ENCODE measurements at regions not wholly inside any gene's neighbourhood (a gene's known extent, or its start where the extent isn't known, plus 50 kb on each side); places are given as distances from the start of the nearest gene placed in this dataset.
A peak's percentile ranks its signal among the peaks of the same experiment; 100 is the strongest.

- no peak for TF ChIP-seq PTBP1 (IDR thresholded peaks at IDR 0.05; ENCODE audit: low read depth, low read length, poor library complexity, severe bottlenecking)
- no peak for TF ChIP-seq SMARCC2 (IDR thresholded peaks at IDR 0.05)
- no peak; the same call in 1 of the 2 replicates for TF ChIP-seq THAP9 (CRISPR knock-in tag; IDR thresholded peaks at IDR 0.05; ENCODE audit: borderline replicate concordance)
- TF ChIP-seq SP5 (CRISPR knock-in tag; IDR thresholded peaks at IDR 0.05; ENCODE audit: borderline replicate concordance, low read depth), result peak; percentile 81
- no peak for TF ChIP-seq ZNF598 (CRISPR knock-in tag; IDR thresholded peaks at IDR 0.05; ENCODE audit: borderline replicate concordance)
- TF ChIP-seq TCF7L2 (IDR thresholded peaks at IDR 0.05; ENCODE audit: low read depth, low read length), result no peak
- TF ChIP-seq, protein P1, sequence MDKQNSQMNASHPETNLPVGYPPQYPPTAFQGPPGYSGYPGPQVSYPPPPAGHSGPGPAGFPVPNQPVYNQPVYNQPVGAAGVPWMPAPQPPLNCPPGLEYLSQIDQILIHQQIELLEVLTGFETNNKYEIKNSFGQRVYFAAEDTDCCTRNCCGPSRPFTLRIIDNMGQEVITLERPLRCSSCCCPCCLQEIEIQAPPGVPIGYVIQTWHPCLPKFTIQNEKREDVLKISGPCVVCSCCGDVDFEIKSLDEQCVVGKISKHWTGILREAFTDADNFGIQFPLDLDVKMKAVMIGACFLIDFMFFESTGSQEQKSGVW (CRISPR knock-in tag; IDR thresholded peaks at IDR 0.05; ENCODE audit: borderline replicate concordance), result no peak
- TF ChIP-seq, protein P2, sequence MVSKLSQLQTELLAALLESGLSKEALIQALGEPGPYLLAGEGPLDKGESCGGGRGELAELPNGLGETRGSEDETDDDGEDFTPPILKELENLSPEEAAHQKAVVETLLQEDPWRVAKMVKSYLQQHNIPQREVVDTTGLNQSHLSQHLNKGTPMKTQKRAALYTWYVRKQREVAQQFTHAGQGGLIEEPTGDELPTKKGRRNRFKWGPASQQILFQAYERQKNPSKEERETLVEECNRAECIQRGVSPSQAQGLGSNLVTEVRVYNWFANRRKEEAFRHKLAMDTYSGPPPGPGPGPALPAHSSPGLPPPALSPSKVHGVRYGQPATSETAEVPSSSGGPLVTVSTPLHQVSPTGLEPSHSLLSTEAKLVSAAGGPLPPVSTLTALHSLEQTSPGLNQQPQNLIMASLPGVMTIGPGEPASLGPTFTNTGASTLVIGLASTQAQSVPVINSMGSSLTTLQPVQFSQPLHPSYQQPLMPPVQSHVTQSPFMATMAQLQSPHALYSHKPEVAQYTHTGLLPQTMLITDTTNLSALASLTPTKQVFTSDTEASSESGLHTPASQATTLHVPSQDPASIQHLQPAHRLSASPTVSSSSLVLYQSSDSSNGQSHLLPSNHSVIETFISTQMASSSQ (IDR thresholded peaks at IDR 0.05; ENCODE audit: low read depth), result no peak
- TF ChIP-seq, protein P2 (CRISPR knock-in tag; IDR thresholded peaks at IDR 0.05; ENCODE audit: borderline replicate concordance), result peak; percentile 48; the same call in 1 of the 2 replicates
- no peak for TF ChIP-seq SRSF4 (IDR thresholded peaks at IDR 0.05; ENCODE audit: low read depth, low read length, poor library complexity, severe bottlenecking)
- TF ChIP-seq MED1 (CRISPR knock-in tag; IDR thresholded peaks at IDR 0.05), result peak; percentile 83
- TF ChIP-seq, protein P3, sequence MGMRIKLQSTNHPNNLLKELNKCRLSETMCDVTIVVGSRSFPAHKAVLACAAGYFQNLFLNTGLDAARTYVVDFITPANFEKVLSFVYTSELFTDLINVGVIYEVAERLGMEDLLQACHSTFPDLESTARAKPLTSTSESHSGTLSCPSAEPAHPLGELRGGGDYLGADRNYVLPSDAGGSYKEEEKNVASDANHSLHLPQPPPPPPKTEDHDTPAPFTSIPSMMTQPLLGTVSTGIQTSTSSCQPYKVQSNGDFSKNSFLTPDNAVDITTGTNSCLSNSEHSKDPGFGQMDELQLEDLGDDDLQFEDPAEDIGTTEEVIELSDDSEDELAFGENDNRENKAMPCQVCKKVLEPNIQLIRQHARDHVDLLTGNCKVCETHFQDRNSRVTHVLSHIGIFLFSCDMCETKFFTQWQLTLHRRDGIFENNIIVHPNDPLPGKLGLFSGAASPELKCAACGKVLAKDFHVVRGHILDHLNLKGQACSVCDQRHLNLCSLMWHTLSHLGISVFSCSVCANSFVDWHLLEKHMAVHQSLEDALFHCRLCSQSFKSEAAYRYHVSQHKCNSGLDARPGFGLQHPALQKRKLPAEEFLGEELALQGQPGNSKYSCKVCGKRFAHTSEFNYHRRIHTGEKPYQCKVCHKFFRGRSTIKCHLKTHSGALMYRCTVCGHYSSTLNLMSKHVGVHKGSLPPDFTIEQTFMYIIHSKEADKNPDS (CRISPR knock-in tag; IDR thresholded peaks at IDR 0.05), result no peak
- TF ChIP-seq, protein P4, sequence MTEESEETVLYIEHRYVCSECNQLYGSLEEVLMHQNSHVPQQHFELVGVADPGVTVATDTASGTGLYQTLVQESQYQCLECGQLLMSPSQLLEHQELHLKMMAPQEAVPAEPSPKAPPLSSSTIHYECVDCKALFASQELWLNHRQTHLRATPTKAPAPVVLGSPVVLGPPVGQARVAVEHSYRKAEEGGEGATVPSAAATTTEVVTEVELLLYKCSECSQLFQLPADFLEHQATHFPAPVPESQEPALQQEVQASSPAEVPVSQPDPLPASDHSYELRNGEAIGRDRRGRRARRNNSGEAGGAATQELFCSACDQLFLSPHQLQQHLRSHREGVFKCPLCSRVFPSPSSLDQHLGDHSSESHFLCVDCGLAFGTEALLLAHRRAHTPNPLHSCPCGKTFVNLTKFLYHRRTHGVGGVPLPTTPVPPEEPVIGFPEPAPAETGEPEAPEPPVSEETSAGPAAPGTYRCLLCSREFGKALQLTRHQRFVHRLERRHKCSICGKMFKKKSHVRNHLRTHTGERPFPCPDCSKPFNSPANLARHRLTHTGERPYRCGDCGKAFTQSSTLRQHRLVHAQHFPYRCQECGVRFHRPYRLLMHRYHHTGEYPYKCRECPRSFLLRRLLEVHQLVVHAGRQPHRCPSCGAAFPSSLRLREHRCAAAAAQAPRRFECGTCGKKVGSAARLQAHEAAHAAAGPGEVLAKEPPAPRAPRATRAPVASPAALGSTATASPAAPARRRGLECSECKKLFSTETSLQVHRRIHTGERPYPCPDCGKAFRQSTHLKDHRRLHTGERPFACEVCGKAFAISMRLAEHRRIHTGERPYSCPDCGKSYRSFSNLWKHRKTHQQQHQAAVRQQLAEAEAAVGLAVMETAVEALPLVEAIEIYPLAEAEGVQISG (CRISPR knock-in tag; IDR thresholded peaks at IDR 0.05), result peak; percentile 68
- TF ChIP-seq SRSF9 (IDR thresholded peaks at IDR 0.05; ENCODE audit: borderline replicate concordance, insufficient read depth, low read depth, low read length, poor library complexity, severe bottlenecking), result no peak
- no peak for TF ChIP-seq SKI (IDR thresholded peaks at IDR 0.05; ENCODE audit: partially characterized antibody)
Observed at GRCh38 chr7:155953781-155954549, 141.7 kb upstream of the SHH start (continued).

Measured in HepG2 (cell line).